CD8-positive, alpha-beta memory T cell (primary cell): ENCODE measurements at regions not wholly inside any gene's neighbourhood (a gene's known extent, or its start where the extent isn't known, plus 50 kb on each side); places are given as distances from the start of the nearest gene placed in this dataset.
A peak's percentile ranks its signal among the peaks of the same experiment; 100 is the strongest.
"Not testable (repeated sequence)": the region's sequence is repeated elsewhere in the genome, so short reads cannot be mapped to it uniquely, and the experiment has no call there.

ENCODE experiments used
- CTCF ChIA-PET: fragments of 350-600 bp; sonication (Branson Sonifier 250); formaldehyde crosslinking; loops from one replicate; lab custom pipeline; 2021; ENCODE audit warnings: antibody characterized with exemption; lab: Charles Lee
- POLR2A ChIA-PET: fragments of 350-600 bp; sonication (Branson Sonifier 250); formaldehyde crosslinking; loops from one replicate; lab custom pipeline; 2021; ENCODE audit warnings: antibody characterized with exemption; lab: Charles Lee
- DNase-seq, 5 donors: peaks; one replicate each; pipeline versions ENCODE4 v3.0.0 to v3.0.0-alpha.2; 2020 to 2022; ENCODE audit warnings: mixed read lengths in 1 of 5
- H3K27ac ChIP-seq: one replicate; pipeline ENCODE4 v1.7.0; 2013; ENCODE audit warnings: low read depth, mild to moderate bottlenecking, low read length, moderate library complexity
- H3K27me3 ChIP-seq: 2 replicates; pipeline ENCODE4 v1.7.0; 2013; ENCODE audit warnings: low read length, mild to moderate bottlenecking; ENCODE audit not compliant: insufficient read depth, poor library complexity, severe bottlenecking
- H3K36me3 ChIP-seq: 2 replicates; pipeline ENCODE4 v1.7.0; 2013; ENCODE audit warnings: mild to moderate bottlenecking, low read length, moderate library complexity; ENCODE audit not compliant: insufficient read depth
- H3K4me1 ChIP-seq: 2 replicates; pipeline ENCODE4 v1.7.0; 2013; ENCODE audit warnings: mild to moderate bottlenecking, low read length, moderate library complexity; ENCODE audit not compliant: insufficient read depth
- H3K4me3 ChIP-seq: 2 replicates; pipeline ENCODE4 v1.7.0; 2013; ENCODE audit warnings: mild to moderate bottlenecking, low read length
- H3K9me3 ChIP-seq: 2 replicates; pipeline ENCODE4 v1.7.0; 2013; ENCODE audit warnings: mild to moderate bottlenecking, low read length
- H3K27ac Mint-ChIP-seq, 8 donors: one replicate each; pipeline ENCODE4 v1.8.0; 2020 to 2021; ENCODE audit warnings: mixed read lengths in 8 of 8, mild to moderate bottlenecking in 6 of 8, inconsistent platforms in 3 of 8, moderate library complexity in 3 of 8
- H3K27me3 Mint-ChIP-seq, 2 donors: one replicate each; pipeline ENCODE4 v1.8.0; 2020 to 2021; ENCODE audit warnings: mixed read lengths in 2 of 2, mild to moderate bottlenecking in 1 of 2, moderate library complexity in 1 of 2
- H3K36me3 Mint-ChIP-seq, 3 donors: one replicate each; pipeline ENCODE4 v1.8.0; 2020 to 2021; ENCODE audit warnings: mixed read lengths in 3 of 3, inconsistent platforms in 1 of 3, mild to moderate bottlenecking in 1 of 3
- H3K4me1 Mint-ChIP-seq, 3 donors: one replicate each; pipeline ENCODE4 v1.8.0; 2020 to 2021; ENCODE audit warnings: mixed read lengths in 3 of 3, inconsistent platforms in 1 of 3, mild to moderate bottlenecking in 1 of 3
- H3K4me3 Mint-ChIP-seq, 7 donors: one replicate each; pipeline ENCODE4 v1.8.0; 2020 to 2021; ENCODE audit warnings: mixed read lengths in 7 of 7, mild to moderate bottlenecking in 6 of 7, moderate library complexity in 4 of 7, inconsistent platforms in 2 of 7
- H3K9me3 Mint-ChIP-seq, 5 donors: one replicate each; pipeline ENCODE4 v1.8.0; 2020 to 2022; ENCODE audit warnings: mixed read lengths in 5 of 5, mild to moderate bottlenecking in 3 of 5, moderate library complexity in 2 of 5, inconsistent platforms in 1 of 5

- Mint-ChIP-seq H3K36me3 (no peaks in the 10 kb centered on the region), H3K4me1 (no peaks in the 10 kb centered on the region), H3K9me3 (peaks cover 4 to 44% (median 8%) of the 10 kb centered on the region in 5 donors), H3K4me3 (no peak overlapping the region), H3K27ac (no peak overlapping the region), H3K27me3 (no peaks in the 10 kb centered on the region)
- CTCF ChIA-PET: no interaction called here
- Histone ChIP-seq H3K4me1 (no peaks in the 10 kb centered on the region), H3K27me3 (no peaks in the 10 kb centered on the region), H3K4me3 (no peak overlapping the region), H3K9me3 (no peaks in the 10 kb centered on the region), H3K36me3 (no peaks in the 10 kb centered on the region), H3K27ac (no peak overlapping the region)
- POLR2A ChIA-PET: no interaction called here
- no peak for DNase-seq
Observed at GRCh38 chr6:61217714-61218113, 1068.3 kb downstream of the KHDRBS2 start.

DNA sequence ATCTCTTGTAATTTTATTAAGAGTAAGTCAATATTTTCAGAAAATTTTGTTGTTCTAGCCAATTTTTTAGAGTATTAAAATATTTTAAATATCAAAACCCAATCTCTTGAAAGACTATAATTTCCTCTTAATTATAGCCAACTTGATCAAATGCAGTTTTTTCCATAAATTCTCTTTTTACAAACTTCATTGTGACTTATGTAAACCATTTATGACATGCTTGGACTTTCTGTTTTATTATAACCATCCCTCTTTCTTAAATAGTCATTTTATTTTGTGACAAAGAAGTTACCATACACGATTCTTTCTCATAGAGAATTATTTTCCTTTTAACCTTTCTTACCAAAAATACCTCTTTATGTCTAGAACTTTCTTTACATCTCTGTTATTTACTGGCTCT, 1075.5 kb downstream of the KHDRBS2 start:
- CTCF ChIA-PET: no interaction called here
- Mint-ChIP-seq H3K4me3 (no peak overlapping the region), H3K36me3 (no peaks in the 10 kb centered on the region), H3K27me3 (no peaks in the 10 kb centered on the region), H3K27ac (no peak overlapping the region), H3K4me1 (no peaks in the 10 kb centered on the region), H3K9me3 (peaks cover 3 to 34% (median 15%) of the 10 kb centered on the region in 5 donors)
- H3K4me1 ChIP-seq: no peaks in the 10 kb centered on the region
- POLR2A ChIA-PET: no interaction called here
- no peaks in the 10 kb centered on the region for H3K9me3 ChIP-seq
- no peak overlapping the region for H3K4me3 ChIP-seq
- H3K27ac ChIP-seq: no peak overlapping the region
- DNase-seq: no peak
- H3K27me3 ChIP-seq: no peaks in the 10 kb centered on the region
- no peaks in the 10 kb centered on the region for H3K36me3 ChIP-seq

DNA sequence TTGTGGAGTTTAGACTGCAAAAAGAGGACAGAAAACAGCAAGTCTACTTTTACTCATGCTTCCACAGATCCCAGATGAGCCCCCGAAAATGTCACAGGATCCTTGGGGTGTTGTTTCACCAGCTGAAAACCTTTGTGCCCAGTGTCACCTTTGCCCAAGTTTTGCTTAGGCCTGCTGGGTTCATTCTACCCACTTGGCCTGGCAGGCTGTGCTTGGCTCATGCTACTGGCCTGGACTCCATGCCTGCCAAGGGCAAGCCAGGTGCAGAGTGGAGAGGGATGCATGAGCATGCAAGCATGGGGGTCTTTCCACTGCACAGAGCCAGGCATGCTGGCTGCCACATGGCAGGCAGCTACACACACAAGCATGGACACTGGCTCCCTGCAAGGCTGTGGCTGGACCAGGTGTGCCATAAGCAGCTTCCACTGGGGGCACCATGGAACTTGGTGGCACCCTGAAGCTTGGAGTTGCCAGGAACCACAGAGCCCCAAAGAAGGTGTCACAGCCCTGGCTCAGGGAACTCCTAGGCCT, 1082.0 kb downstream of the KHDRBS2 start:
- H3K4me1 Mint-ChIP-seq: no peaks in the 10 kb centered on the region
- peak in 1 of 5 donors; percentile 38 for DNase-seq
- H3K27ac Mint-ChIP-seq: no peak overlapping the region
- Histone ChIP-seq H3K4me3 (no peak overlapping the region), H3K27me3 (no peaks in the 10 kb centered on the region), H3K27ac (no peak overlapping the region), H3K9me3 (no peaks in the 10 kb centered on the region), H3K36me3 (no peaks in the 10 kb centered on the region), H3K4me1 (no peaks in the 10 kb centered on the region)
- peaks cover 3 to 30% (median 11%) of the 10 kb centered on the region in 5 donors for H3K9me3 Mint-ChIP-seq
- ChIA-PET POLR2A (no interaction called here), CTCF (no interaction called here)
- no peak overlapping the region for H3K4me3 Mint-ChIP-seq
- no peaks in the 10 kb centered on the region for H3K36me3 Mint-ChIP-seq
- no peaks in the 10 kb centered on the region for H3K27me3 Mint-ChIP-seq

GRCh38 chr6:61200444-61200843, 1085.6 kb downstream of the KHDRBS2 start:
- no peaks in the 10 kb centered on the region for H3K27me3 Mint-ChIP-seq
- Histone ChIP-seq H3K36me3 (no peaks in the 10 kb centered on the region), H3K4me1 (no peaks in the 10 kb centered on the region), H3K4me3 (no peak overlapping the region), H3K27me3 (no peaks in the 10 kb centered on the region), H3K9me3 (no peaks in the 10 kb centered on the region), H3K27ac (no peak overlapping the region)
- H3K27ac Mint-ChIP-seq: no peak overlapping the region
- no peaks in the 10 kb centered on the region for H3K36me3 Mint-ChIP-seq
- no peak for DNase-seq
- POLR2A ChIA-PET: no interaction called here
- H3K4me3 Mint-ChIP-seq: no peak overlapping the region
- no peaks in the 10 kb centered on the region for H3K4me1 Mint-ChIP-seq
- CTCF ChIA-PET: no interaction called here
- H3K9me3 Mint-ChIP-seq: peaks cover 4 to 39% (median 12%) of the 10 kb centered on the region in 5 donors

DNA sequence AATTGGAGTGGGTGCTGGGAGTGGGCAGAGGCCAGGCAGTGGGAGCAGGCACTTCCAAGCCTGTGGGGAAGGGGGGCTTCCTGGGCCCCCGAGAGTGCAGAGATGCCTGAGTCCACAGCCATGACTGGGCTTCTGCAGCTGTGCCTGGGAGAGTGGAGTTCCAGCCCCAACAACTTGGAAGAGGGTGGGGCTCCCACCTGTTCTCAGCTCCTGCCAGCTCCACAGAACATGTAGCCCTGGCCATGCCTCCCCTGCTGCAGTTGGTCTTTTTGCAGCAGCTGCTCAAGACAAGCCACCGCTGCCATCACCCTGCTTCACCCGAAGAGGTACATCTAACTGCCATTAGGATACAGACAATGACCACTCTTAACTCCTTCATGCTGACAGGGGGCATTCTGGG, 1092.3 kb downstream of the KHDRBS2 start:
- DNase-seq: no peak
- no peaks in the 10 kb centered on the region for H3K27me3 ChIP-seq
- Mint-ChIP-seq H3K9me3 (peaks cover 10 to 37% (median 20%) of the 10 kb centered on the region in 5 donors), H3K36me3 (no peaks in the 10 kb centered on the region), H3K4me1 (no peaks in the 10 kb centered on the region), H3K27ac (no peak overlapping the region), H3K4me3 (no peak overlapping the region), H3K27me3 (no peaks in the 10 kb centered on the region)
- no peak overlapping the region for H3K4me3 ChIP-seq
- H3K4me1 ChIP-seq: no peaks in the 10 kb centered on the region
- H3K9me3 ChIP-seq: no peaks in the 10 kb centered on the region
- H3K27ac ChIP-seq: no peak overlapping the region
- H3K36me3 ChIP-seq: no peaks in the 10 kb centered on the region
- ChIA-PET CTCF (no interaction called here), POLR2A (no interaction called here)

GRCh38 chr6:61192610-61193009, 1093.4 kb downstream of the KHDRBS2 start:
- Mint-ChIP-seq H3K27ac (peak overlapping the region in 1 of 8 donors; percentile 70), H3K4me1 (no peaks in the 10 kb centered on the region), H3K4me3 (no peak overlapping the region), H3K9me3 (peaks cover 8 to 39% (median 26%) of the 10 kb centered on the region in 5 donors), H3K27me3 (no peaks in the 10 kb centered on the region), H3K36me3 (no peaks in the 10 kb centered on the region)
- H3K36me3 ChIP-seq: no peaks in the 10 kb centered on the region
- H3K27ac ChIP-seq: no peak overlapping the region
- H3K27me3 ChIP-seq: no peaks in the 10 kb centered on the region
- DNase-seq: no peak
- ChIA-PET CTCF (no interaction called here), POLR2A (no interaction called here)
- H3K4me1 ChIP-seq: no peaks in the 10 kb centered on the region
- no peaks in the 10 kb centered on the region for H3K9me3 ChIP-seq
- no peak overlapping the region for H3K4me3 ChIP-seq

GRCh38 chr6:61168878-61169277, 1117.1 kb downstream of the KHDRBS2 start:
- CTCF ChIA-PET: no interaction called here
- Histone ChIP-seq H3K27me3 (no peaks in the 10 kb centered on the region), H3K9me3 (no peaks in the 10 kb centered on the region), H3K4me1 (no peaks in the 10 kb centered on the region), H3K4me3 (no peak overlapping the region), H3K27ac (no peak overlapping the region), H3K36me3 (no peaks in the 10 kb centered on the region)
- Mint-ChIP-seq H3K27ac (no peak overlapping the region), H3K9me3 (peaks cover 5 to 32% (median 25%) of the 10 kb centered on the region in 5 donors), H3K4me1 (no peaks in the 10 kb centered on the region), H3K27me3 (no peaks in the 10 kb centered on the region), H3K4me3 (no peak overlapping the region), H3K36me3 (peaks cover 0 to 1% (median 0%) of the 10 kb centered on the region in 3 donors)
- no peak for DNase-seq
- POLR2A ChIA-PET: no interaction called here

GRCh38 chr6:61149039-61149438, 1137.0 kb downstream of the KHDRBS2 start:
- H3K4me3 Mint-ChIP-seq, POLR2A ChIA-PET, H3K9me3 ChIP-seq, DNase-seq, H3K27ac Mint-ChIP-seq, H3K27ac ChIP-seq, H3K36me3 Mint-ChIP-seq, H3K4me1 ChIP-seq, CTCF ChIA-PET, H3K4me1 Mint-ChIP-seq, H3K36me3 ChIP-seq, H3K27me3 ChIP-seq, H3K4me3 ChIP-seq, H3K27me3 Mint-ChIP-seq: not testable (repeated sequence)
- H3K9me3 Mint-ChIP-seq: peaks cover 8 to 19% (median 10%) of the 10 kb centered on the region in 5 donors

GRCh38 chr6:61142261-61142660, 1143.8 kb downstream of the KHDRBS2 start:
- H3K36me3 Mint-ChIP-seq, H3K27ac Mint-ChIP-seq, H3K27me3 ChIP-seq, POLR2A ChIA-PET, H3K36me3 ChIP-seq, H3K4me1 Mint-ChIP-seq, CTCF ChIA-PET, H3K27ac ChIP-seq, DNase-seq, H3K27me3 Mint-ChIP-seq, H3K9me3 ChIP-seq, H3K4me3 ChIP-seq, H3K4me3 Mint-ChIP-seq, H3K4me1 ChIP-seq: not testable (repeated sequence)
- peaks cover 4 to 12% (median 6%) of the 10 kb centered on the region in 5 donors for H3K9me3 Mint-ChIP-seq
